DND-41 (cell line): ENCODE measurements at regions not wholly inside any gene's neighbourhood (a gene's known extent, or its start where the extent isn't known, plus 50 kb on each side); places are given as distances from the start of the nearest gene placed in this dataset.

Experiments used
- CTCF ChIP-seq: IDR thresholded peaks from 2 replicates; pipeline ENCODE4 v1.5.1; 2012; ENCODE audit warnings: borderline replicate concordance, low read length, moderate library complexity, mild to moderate bottlenecking; ENCODE audit not compliant: poor library complexity, severe bottlenecking; ENCODE audit errors: extremely low read depth
- EZH2 ChIP-seq: IDR thresholded peaks from 3 replicates; pipeline ENCODE4 v1.6.1; 2012; ENCODE audit warnings: borderline replicate concordance, low read depth, mild to moderate bottlenecking, moderate library complexity, low read length, inconsistent platforms; ENCODE audit not compliant: severe bottlenecking

- TF ChIP-seq CTCF (no peak), EZH2 (no peak)
Observed at GRCh38 chr4:33477715-33478114, 2757.5 kb downstream of the PCDH7 start.
